ENCODE measurements at regions not wholly inside any gene's neighbourhood (a gene's known extent, or its start where the extent isn't known, plus 50 kb on each side); places are given as distances from the start of the nearest gene placed in this dataset.

- no peak for TF ChIP-seq EZH2 (IDR thresholded peaks at IDR 0.05; ENCODE audit: low read length)
- no peak for TF ChIP-seq CTCF (optimal IDR thresholded peaks at IDR 0.05 in 1 of 3, IDR thresholded peaks at IDR 0.05 in 1 of 3, conservative IDR thresholded peaks at IDR 0.05 in 1 of 3; ENCODE audit: extremely low read depth in 1 of 3, insufficient read depth in 2 of 3, low read length in 3 of 3)
Measured at GRCh38 chr13:80116107-80116506, 224.8 kb downstream of the SPRY2 start.

Measured in keratinocyte (primary cell).